GM18870 (cell line): ENCODE measurements at regions not wholly inside any gene's neighbourhood (a gene's known extent, or its start where the extent isn't known, plus 50 kb on each side); places are given as distances from the start of the nearest gene placed in this dataset.

ENCODE experiments used
- ATAC-seq: cut with Tn5 transposase; IDR thresholded peaks from one replicate; pipeline ENCODE4 v1.9.1; 2021; ENCODE audit warnings: moderate library complexity; ENCODE audit not compliant: unreplicated experiment

DNA sequence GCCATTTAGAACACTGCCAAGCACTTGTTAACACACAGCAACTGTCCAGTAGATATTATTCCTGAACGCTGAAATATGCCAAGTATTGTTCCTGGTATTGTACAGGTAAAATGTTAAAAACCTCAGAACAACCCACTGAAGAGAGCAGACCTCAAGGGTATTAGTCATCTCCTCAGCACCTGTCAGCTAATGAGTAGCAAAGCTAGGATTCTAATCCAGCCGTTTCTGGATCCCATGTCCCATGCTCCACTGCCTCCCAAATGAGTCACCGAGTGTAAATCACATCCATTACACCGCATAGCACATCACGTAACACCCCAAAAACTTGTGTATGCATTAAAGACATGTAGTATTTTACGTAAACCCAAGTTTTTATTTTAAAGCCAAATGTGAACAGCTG is 705.4 kb upstream of the TENM4 start:
- no peak for ATAC-seq

DNA sequence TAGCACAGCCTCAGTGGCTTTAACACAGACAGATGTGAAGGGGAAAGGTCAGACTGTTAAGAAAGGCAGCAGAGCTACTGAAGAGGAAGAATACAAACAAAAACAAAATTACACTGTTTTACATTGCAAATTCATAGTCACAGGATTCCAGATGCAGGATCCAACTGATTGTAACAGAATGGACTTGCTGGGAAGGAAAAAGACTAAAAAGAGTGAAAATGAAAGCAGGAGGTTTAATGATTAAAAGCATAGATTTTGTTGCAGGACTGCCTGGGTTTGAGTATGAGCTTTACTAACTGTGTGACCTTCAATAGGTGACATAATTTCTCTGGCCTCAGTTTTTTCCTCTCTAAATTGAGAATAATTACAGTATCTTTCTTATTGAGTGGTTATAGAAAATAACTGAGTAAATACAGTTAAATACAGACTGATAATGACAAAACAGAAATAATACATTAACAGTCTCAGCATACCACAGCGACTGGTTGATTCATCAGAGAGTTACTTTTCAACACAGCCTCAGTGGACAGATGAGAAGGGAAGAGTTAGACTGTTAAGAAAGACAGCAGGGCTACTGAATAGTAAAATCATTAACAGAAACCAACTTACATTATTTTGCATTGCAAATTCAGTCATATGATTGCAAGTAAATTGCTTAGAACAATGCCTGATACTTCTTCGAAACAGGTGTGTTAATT is 704.2 kb upstream of the TENM4 start:
- ATAC-seq, result no peak

DNA sequence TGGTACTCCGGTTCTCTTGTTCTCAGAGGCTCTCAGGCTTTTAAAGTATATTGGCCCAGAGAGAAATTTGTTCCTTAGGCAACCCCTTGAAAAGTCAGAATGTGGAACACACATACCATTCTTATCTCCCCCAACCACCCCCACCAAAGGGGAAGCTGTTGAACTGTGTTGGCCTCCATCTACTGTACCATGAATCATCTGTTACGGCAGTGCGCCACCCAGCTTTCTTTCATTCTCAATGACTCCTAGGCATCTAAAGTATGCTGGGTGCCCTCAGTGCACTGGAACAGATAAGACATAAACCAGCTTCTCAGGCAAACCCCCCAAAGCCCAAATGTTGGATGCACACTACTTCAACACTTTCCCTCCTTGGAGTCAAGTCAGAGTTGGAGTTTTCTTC is 696.2 kb upstream of the TENM4 start:
- no peak for ATAC-seq

DNA sequence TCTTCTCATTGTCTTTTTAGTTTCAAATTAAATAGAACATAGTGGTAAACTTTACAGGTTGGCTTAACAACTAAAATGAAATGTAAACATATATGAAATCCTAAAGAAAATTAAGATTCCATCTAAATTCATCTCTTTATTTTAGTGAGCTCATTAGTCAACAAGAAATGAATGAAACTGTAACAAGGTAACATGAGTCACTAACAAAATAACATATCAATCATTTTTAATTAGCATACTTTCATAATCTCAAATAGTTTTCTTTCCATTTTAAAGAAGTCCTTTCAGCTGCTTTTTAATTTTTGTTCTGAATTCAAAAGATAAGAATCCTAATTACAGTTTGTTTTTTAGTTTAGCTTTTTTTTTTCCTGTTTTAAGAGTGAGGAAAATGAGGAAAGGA is 688.6 kb upstream of the TENM4 start:
- ATAC-seq, result no peak

DNA sequence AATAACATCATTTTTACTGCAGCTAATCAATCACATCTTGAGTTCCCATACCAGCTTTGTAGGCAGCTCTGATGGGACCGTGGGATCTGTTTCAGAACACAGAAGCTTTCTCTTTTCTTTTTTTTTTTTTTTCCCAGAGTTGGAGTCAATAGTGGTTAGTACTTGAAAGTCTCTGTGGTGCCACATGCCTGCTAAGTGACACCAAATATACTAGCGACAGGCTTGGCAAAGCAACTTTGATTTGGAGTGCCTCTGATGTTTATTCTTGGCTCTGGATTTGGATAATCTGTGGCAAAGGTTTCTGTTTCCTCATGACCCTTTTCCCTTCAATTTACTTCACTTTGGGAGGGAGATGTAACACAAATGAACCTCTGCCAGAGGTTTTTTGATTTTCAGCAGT is 681.4 kb upstream of the TENM4 start:
- ATAC-seq, result no peak

DNA sequence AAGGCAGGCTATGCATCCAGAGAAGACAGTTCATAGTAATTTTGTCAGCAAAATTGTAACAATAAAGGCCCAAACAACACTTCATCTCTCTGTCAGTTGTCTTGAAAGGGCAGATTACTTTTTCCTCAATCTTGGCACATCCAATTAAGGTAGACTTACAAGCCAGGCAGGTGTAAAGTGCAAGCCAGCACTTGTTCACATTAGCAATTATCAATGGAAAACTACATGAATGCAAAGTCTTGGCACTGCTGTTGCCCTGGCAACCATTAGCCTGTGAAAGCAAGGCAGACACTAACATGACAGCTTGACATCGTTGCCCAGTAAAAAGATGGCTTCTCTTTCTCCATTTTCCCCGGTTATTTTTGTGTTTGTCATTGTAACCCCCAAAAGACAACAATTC is 677.2 kb upstream of the TENM4 start:
- no peak for ATAC-seq

DNA sequence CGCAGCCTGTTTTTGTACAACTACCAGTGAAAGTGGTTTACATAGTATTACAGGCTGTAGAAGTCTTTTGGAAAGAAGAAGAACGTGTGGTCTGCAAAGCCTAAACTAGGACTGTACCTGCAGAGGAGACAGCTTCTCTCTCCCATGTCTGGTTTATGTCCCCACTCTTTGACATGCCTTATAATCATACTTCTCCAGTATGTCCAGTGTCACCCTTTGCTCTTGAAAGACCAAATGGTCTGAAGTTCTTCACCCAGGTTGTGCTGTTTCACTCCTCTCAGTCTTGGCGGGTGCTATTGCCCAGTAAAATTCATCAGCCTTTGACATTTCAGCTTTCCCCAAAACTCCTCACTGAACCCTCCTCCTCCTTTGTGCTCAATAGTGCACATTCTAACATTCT is 676.0 kb upstream of the TENM4 start:
- no peak for ATAC-seq

DNA sequence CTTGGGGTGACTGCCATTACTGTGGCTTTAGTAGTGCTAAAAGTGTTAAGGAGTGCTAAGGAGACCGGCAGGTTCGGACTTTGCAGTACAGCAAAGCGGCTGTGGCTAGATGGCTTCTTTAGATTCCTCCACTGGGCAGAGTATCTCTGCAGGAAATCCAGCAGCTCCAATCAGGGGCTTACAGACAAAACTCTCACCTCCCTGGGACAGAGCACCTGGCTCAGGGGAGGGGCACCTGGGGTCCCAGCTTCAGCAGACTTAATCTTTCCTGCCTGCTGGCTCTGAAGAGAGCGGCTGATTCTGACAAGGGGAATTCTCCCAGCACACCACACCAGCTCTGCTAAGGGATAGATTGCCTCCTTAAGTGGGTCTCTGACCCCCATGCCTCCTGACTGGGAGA is 668.8 kb upstream of the TENM4 start:
- no peak for ATAC-seq

DNA sequence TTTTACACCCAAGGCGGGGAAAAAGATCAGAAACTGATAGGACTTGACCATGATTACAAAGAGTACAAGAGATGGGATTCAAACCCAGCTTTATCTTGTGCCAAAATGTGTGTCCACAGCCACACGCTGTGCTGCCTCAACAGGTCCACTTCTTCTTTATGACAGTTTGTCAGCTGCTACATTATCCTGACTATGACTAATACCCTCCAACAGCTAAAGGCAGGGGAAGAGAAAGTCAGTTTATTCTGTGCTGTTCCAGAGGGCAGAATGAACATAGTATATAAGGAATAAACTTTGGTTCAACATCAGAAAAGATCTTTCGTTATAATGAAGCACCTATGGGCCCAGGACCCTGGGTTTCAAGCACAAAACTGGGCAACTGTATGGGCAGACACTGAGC is 668.2 kb upstream of the TENM4 start:
- ATAC-seq, result no peak

DNA sequence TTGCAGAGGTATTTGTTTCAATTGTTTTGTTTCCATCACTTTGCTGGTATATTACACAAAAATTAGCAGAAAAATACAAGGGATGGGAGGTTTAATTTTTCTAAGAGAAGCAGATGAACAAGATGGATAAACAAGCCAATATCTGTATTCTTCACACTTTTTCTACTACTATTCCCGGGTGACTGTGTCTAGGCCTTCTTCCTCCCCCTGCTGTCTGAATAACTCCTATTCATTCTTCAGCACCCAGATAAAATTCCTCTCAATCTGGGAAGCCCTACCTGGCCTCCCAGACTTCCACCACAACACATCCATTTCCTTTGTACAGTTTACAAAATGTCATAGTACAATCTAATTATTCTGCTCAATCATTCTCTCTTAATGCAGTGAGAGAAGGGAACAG is 666.6 kb upstream of the TENM4 start:
- ATAC-seq, result no peak

DNA sequence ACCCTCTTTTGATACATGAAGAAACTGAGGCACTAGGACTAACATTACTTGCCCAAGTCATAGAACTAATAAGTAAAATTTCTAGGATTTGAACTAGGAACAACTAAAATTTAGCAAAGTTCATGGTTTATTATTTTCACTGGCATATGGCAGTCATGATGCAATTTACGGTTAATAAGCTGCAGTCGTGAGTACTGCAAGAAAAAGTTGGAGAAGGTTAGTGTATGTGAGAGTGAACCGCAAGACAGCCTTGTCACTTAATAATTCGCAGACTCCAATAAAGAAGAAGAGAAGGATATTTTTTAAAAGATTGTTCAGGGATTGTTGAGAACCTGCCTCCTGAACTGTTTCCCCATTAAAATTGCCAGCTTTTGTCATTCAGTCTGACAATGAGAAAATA is 663.4 kb upstream of the TENM4 start:
- no peak for ATAC-seq

DNA sequence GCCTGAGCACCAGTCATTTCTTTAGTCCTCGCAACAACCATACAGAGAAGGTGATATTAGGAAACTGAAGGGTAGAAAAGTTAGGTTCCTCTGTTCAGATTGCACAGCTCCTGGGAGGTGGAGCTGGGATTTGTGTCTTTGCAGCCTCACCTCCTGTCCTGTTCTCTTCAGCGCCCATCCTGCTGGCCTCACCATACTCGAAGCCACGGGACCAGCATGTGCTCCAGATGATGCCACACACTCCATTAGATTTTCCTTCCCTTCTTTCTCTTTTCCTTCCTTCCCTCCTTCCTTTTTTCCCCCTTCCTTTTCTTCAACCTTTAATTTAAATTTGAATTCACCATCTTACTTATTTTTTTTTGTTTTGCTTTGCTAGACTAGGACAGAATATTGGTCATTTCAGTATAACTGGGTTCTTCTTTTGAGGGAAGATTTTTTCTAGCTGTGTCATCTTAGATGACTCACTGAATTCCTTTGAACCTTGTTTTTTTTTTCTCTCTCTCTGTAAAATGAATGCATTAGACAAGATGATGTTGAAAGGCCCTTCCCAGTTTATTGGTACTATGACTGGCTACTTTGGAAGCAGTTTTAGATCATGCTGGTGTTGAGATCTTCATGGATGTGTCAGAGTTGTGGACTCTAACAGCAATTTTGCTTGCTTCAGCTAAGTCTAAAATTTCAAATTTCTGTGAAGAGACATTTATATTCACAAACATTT is 662.5 kb upstream of the TENM4 start:
- ATAC-seq, result no peak

DNA sequence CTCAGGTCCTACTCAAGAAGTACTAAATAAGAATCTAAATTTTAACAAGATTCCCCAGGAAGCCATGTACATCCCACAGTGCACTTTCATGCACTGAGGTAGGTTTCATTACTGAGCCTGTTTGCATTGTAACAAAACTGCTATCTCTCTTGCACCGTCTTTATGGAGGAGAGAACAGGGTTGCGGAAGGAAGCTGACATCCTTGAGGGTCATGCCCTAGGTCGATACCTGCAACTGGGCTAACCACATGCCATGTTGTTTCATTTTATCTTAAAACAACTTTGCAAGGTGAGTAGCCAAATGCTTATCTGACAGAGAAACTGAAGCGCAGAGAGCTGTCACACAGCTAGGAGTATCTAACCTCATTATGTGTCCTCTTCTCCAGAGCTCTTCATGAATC is 656.3 kb upstream of the TENM4 start:
- no peak for ATAC-seq

DNA sequence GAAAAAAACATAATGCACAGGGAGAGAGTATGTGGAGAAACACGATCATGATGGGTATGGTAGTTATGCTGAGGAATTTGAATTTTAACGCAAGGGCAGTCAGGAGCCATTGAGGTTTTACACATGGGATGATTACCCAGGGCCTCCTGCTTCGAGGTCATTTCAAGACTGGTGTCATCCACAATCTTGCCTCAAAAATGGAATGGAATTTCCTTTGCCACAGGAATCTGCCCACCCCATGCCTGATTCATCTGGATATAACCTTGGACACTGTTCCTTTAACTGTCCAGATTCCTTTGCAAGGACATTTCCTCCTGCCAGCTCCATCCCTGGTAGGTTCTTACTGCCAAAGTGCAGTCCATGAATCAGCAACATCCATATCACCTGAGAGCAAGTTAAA is 655.9 kb upstream of the TENM4 start:
- ATAC-seq, result no peak

DNA sequence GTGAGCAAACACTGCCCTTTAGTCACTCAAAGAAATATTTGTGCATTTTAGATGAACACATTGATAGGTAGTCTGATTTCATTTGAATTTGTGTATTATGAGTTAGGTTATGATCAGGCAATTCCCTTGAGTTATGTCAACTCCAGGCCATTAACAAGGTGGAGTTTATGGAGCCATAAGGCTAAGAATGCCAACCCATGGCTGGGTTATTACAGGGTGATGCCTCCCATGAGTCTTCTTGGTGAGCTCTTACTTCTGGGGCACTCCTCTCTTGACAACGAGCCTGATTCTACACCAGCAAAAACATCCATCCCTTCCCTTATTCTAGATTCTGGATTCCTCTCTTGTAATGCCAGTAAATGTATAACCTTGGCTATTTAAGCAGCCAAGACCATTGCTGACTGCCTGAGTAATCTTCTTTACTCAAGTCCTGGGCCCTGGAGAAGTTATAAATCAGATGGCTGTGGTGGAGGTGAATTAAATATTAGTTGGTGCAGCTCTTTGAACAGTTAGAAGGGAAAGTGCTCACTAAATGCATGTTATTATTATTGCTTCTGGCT is 645.7 kb upstream of the TENM4 start:
- ATAC-seq, result no peak

DNA sequence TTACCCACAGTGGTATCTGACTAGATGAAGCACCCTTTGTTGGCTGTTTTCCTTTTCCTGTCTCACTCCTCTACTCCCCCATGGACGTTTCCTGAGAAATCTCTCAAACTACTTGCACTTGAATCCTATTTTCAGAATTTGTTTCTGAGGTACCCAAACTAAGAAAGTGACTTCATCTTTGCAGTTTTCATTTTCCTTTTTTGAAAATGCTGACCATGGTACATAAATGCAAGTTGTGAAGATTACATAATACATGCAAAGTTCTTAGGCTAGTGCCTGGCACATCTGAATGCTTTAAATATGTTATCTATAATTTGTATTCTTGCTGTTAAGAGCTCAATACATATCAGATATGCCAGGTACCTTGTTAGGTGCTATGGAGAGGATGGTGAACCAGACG is 644.7 kb upstream of the TENM4 start:
- no peak for ATAC-seq

DNA sequence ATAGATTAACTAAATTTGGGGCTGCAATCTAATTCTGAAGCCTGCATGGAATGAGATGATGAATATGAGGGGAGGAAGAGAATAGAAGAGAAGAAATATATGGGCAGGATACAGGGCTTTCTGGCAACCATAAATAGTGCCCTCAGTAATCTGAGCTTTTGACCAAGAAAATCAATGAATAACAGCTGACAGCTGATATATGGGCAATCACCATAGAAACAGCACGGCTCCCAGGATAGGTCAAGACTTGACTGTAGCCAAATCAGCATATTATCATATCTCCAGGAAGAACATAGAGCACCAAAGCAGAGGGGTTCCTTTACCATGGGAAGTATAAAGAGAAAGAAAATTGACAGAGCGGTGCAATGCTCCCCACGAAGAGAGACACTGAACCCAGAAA is 643.8 kb upstream of the TENM4 start:
- no peak for ATAC-seq

DNA sequence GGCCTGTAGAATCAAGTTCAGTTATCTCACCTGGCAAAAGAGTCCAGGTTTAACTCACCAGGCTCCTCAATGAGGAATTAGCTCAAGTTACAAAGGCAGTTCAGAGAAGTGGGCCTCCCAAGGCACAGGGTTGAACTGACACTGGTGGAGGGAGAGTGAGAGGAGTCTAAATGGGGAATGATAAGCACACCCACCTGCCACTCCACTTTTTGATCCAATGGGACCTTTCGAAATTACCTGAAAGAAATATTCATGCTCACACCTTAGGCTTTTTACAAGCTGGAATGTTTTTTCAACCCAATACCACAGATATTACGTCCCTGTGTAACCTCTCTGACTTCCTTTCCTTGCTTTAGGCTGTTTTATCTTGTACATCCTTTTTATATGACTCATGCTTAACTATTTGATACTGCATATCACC is 642.7 kb upstream of the TENM4 start:
- ATAC-seq, result no peak

DNA sequence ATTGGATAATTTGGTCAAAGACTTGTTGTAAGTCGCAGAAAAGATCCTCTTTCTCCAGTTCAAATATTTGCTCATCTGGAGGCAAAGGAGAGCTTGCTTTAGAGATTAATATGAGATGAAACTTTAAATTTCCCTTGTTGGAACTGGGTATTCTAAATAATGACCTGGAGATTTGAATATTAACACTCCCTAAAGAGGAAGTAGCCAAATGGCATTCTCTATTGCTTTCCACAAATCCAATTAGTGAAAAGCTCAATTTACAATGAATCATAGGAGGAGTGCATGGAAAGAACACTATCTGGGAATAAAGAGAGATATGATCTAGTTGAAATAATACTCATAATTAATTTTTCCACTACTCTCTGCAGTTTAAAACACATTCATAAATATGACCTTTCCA is 641.6 kb upstream of the TENM4 start:
- ATAC-seq, result no peak

DNA sequence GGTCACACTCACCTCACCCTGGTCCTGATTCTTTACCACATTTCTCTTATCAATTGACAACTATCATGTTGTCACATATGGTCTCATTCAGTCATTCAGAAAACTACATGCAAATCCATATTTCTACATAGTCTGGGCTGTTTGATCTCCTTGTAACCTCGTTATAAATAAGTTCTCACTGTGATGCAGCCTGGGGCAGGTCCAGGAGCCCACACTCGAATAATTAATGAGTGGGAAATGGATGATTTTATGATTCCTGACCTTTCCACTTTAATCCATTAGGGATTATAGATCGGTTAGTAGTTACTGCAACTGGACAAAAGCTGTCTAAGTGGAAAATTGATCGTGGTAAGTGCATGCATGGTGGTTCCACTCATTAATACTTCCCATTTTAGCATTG is 636.3 kb upstream of the TENM4 start:
- no peak for ATAC-seq

DNA sequence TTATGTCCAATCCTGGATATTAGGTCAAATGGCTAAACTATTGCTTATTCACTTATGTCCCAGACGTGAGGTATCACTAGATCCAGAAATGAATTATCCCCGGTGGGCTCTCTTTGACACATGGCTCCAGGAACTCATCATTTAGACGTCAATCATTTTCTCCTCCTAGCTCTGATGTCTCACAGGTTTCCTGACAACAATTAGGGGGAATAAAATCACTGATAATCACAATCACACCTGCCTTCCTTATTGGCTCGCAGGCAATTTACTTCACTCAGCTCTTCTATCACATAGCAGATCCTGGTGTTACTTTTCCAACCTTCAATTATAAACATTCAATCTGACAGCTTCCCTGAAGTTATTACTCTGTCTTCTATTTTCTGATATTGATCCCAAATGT is 634.0 kb upstream of the TENM4 start:
- ATAC-seq, result no peak

DNA sequence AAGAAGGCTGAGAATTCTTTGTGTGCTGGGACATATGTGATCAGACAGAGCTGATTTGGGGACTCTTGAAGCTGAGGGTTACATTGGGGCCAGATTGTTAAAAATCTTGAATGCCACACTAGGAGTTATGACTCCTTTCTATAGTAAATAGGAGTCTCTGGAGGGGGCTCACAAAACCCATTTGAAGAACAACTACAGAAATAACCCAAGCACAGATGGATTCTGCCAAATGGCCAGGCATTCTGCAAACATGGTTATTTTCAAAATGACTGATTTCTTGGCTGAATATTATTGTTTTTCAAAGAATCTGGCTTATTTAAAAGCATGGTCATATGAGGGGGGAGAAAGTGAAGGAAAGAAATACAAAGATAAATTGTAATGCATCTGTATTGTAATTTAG is 625.5 kb upstream of the TENM4 start:
- no peak for ATAC-seq

DNA sequence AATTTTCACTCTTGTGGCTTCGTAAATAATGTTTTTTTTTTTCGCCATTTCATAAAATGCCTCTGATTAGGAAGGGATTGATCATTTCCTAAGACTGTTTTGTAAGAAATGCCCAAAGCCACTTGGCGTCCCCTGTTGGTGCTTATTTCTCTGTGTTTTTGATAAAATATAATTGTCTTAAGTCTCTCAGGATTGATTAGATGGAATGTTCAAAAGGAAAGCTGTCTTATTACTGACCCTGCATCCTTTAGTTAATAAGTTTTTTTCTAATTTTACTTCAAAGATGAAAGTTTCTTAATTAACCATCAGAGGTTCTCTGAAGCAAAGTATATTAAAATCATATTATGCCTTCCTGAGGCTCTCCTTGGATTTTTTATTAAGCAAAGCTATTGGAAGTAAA is 624.3 kb upstream of the TENM4 start:
- ATAC-seq, result no peak
